ENCODE measurements at regions not wholly inside any gene's neighbourhood (a gene's known extent, or its start where the extent isn't known, plus 50 kb on each side); places are given as distances from the start of the nearest gene placed in this dataset.

GRCh38 chr13:79097201-79097600 is 308.9 kb downstream of the RBM26 start:
- TF ChIP-seq MAZ (IDR thresholded peaks at IDR 0.05; ENCODE audit: borderline replicate concordance, low read depth, low read length) (no peak), MAZ (CRISPR knock-in tag; IDR thresholded peaks at IDR 0.05; ENCODE audit: low read depth) (no peak), SMC3 (IDR thresholded peaks at IDR 0.05; ENCODE audit: low read length) (no peak), ZBTB4 (CRISPR knock-in tag; IDR thresholded peaks at IDR 0.05; ENCODE audit: borderline replicate concordance) (no peak), TIGD3 (CRISPR knock-in tag; IDR thresholded peaks at IDR 0.05; ENCODE audit: borderline replicate concordance) (no peak), CTCF (CRISPR knock-in tag; IDR thresholded peaks at IDR 0.05) (no peak), TFE3 (CRISPR knock-in tag; IDR thresholded peaks at IDR 0.05) (no peak), FOXM1 (CRISPR knock-in tag; IDR thresholded peaks at IDR 0.05) (no peak), NFRKB (IDR thresholded peaks at IDR 0.05) (no peak)
